H1 (cell line): ENCODE measurements at regions not wholly inside any gene's neighbourhood (a gene's known extent, or its start where the extent isn't known, plus 50 kb on each side); places are given as distances from the start of the nearest gene placed in this dataset.

Source experiments
- BCL11A ChIP-seq, 2 experiments: IDR thresholded peaks; one replicate each; pipeline ENCODE4 v1.6.1; 2011; ENCODE audit warnings: low read depth in 2 of 2, low read length in 2 of 2, mild to moderate bottlenecking in 2 of 2
- CTCF ChIP-seq, 3 experiments: IDR thresholded peaks; 1 replicate in 2 of 3; 2 replicates in 1 of 3; pipeline versions ENCODE4 v1.5.1 to v1.6.1; 2011; ENCODE audit warnings: low read length in 3 of 3, mild to moderate bottlenecking in 3 of 3, inconsistent platforms in 2 of 3, low read depth in 1 of 3, moderate library complexity in 1 of 3; ENCODE audit not compliant: insufficient read depth in 1 of 3; ENCODE audit errors: control extremely low read depth in 1 of 3
- SIX5 ChIP-seq: IDR thresholded peaks from 2 replicates; pipeline ENCODE4 v1.6.1; 2011; ENCODE audit warnings: mild to moderate bottlenecking, low read depth, low read length

GRCh38 chr5:158641016-158641415, 458.7 kb downstream of the EBF1 start:
- TF ChIP-seq CTCF (IDR thresholded peaks at IDR 0.05; ENCODE audit: control extremely low read depth in 1 of 3, insufficient read depth in 1 of 3, low read depth in 1 of 3, low read length in 3 of 3), result no peak
- no peak for TF ChIP-seq BCL11A (IDR thresholded peaks at IDR 0.05; ENCODE audit: low read depth in 2 of 2, low read length in 2 of 2)
- no peak for TF ChIP-seq SIX5
